Endodermal cell (in vitro differentiated cells): ENCODE measurements at regions not wholly inside any gene's neighbourhood (a gene's known extent, or its start where the extent isn't known, plus 50 kb on each side); places are given as distances from the start of the nearest gene placed in this dataset.

ENCODE experiments used
- DNase-seq: peaks from one replicate; pipeline ENCODE4 v3.0.0-alpha.2; 2017
- H3K27ac ChIP-seq: 2 replicates; pipeline ENCODE4 v1.5.1; 2013; ENCODE audit warnings: mild to moderate bottlenecking, low read depth, low read length, moderate library complexity
- H3K27me3 ChIP-seq: 2 replicates; pipeline ENCODE4 v1.6.1; 2013; ENCODE audit warnings: mild to moderate bottlenecking, low read length, moderate library complexity; ENCODE audit not compliant: insufficient read depth, control insufficient read depth, poor library complexity, severe bottlenecking
- H3K36me3 ChIP-seq: 2 replicates; pipeline ENCODE4 v1.7.0; 2013; ENCODE audit warnings: mild to moderate bottlenecking, low read length, moderate library complexity; ENCODE audit not compliant: control insufficient read depth, insufficient read depth
- H3K4me1 ChIP-seq: one replicate; pipeline ENCODE4 v1.7.0; 2013; ENCODE audit warnings: low read length; ENCODE audit not compliant: control insufficient read depth, insufficient read depth
- H3K4me3 ChIP-seq: 2 replicates; pipeline ENCODE4 v1.5.1; 2013; ENCODE audit warnings: mild to moderate bottlenecking, low read length, moderate library complexity
- H3K9ac ChIP-seq: 2 replicates; pipeline ENCODE4 v1.6.1; 2013; ENCODE audit warnings: mild to moderate bottlenecking, low read length, moderate library complexity; ENCODE audit not compliant: poor library complexity, severe bottlenecking; ENCODE audit errors: extremely low read depth
- H3K9me3 ChIP-seq: 2 replicates; pipeline ENCODE4 v1.6.1; 2013; ENCODE audit warnings: mild to moderate bottlenecking, low read length, moderate library complexity; ENCODE audit not compliant: control insufficient read depth
- H3K27ac Mint-ChIP-seq: 2 replicates; pipeline ENCODE4 v1.8.0; 2020; ENCODE audit warnings: mixed read lengths
- H3K27me3 Mint-ChIP-seq: 2 replicates; pipeline ENCODE4 v1.8.0; 2021; ENCODE audit warnings: mild to moderate bottlenecking, mixed read lengths; ENCODE audit not compliant: insufficient read depth
- H3K36me3 Mint-ChIP-seq: 2 replicates; pipeline ENCODE4 v1.8.0; 2020; ENCODE audit warnings: low read depth, mixed read lengths
- H3K4me1 Mint-ChIP-seq: 2 replicates; pipeline ENCODE4 v1.8.0; 2020; ENCODE audit warnings: mixed read lengths
- H3K4me3 Mint-ChIP-seq: 2 replicates; pipeline ENCODE4 v1.8.0; 2020; ENCODE audit warnings: mild to moderate bottlenecking, moderate library complexity, mixed read lengths
- H3K9me3 Mint-ChIP-seq: 2 replicates; pipeline ENCODE4 v1.8.0; 2020; ENCODE audit warnings: mild to moderate bottlenecking, mixed read lengths
- CTCF ChIP-seq: fragments of 200-600 bp; sonication (generic); conservative IDR thresholded peaks from 2 replicates; pipeline ENCODE4 v1.5.0; 2021; ENCODE audit warnings: antibody characterized with exemption, mild to moderate bottlenecking
- WGBS, 2 experiments: methylation state at CpG; one replicate each; pipeline versions ENCODE4 v1.1.5 to v1.1.7; 2013; ENCODE audit warnings: missing lambda C conversion rate in 2 of 2, mixed read lengths in 1 of 2; ENCODE audit not compliant: insufficient coverage in 1 of 2, insufficient read length in 1 of 2; 5-methylcytosine and 5-hydroxymethylcytosine counted together

- H3K36me3 ChIP-seq = no peaks in the 10 kb centered on the region
- Mint-ChIP-seq H3K27ac (no peak overlapping the region), H3K9me3 (peaks cover 15% of the 10 kb centered on the region), H3K4me3 (no peak overlapping the region), H3K4me1 (no peaks in the 10 kb centered on the region), H3K36me3 (peaks cover 2% of the 10 kb centered on the region), H3K27me3 (peaks cover 7% of the 10 kb centered on the region)
- no peaks in the 10 kb centered on the region for H3K4me1 ChIP-seq
- no peak for DNase-seq
- no peak overlapping the region for H3K9ac ChIP-seq
- no peaks in the 10 kb centered on the region for H3K27me3 ChIP-seq
- H3K4me3 ChIP-seq = no peak overlapping the region
- H3K27ac ChIP-seq = no peak overlapping the region
- H3K9me3 ChIP-seq = no peaks in the 10 kb centered on the region
- no peak for TF ChIP-seq CTCF
- WGBS, 2 experiments = 84 to 92% methylated on average over 6 of the region's 6 CpGs
Observed at GRCh38 chr7:148489678-148490077, 100.9 kb upstream of the C7orf33 start.

- Mint-ChIP-seq H3K36me3 (peaks cover 2% of the 10 kb centered on the region), H3K27me3 (peaks cover 7% of the 10 kb centered on the region), H3K9me3 (peaks cover 15% of the 10 kb centered on the region), H3K4me3 (no peak overlapping the region), H3K27ac (no peak overlapping the region), H3K4me1 (no peaks in the 10 kb centered on the region)
- H3K4me1 ChIP-seq = no peaks in the 10 kb centered on the region
- H3K9ac ChIP-seq = no peak overlapping the region
- 93% methylated on average over 3 of the region's 3 CpGs; no CpG with 5 or more reads in 1 of the 2 experiments for WGBS, 2 experiments
- no peaks in the 10 kb centered on the region for H3K27me3 ChIP-seq
- no peaks in the 10 kb centered on the region for H3K36me3 ChIP-seq
- no peaks in the 10 kb centered on the region for H3K9me3 ChIP-seq
- no peak for DNase-seq
- H3K27ac ChIP-seq = no peak overlapping the region
- TF ChIP-seq CTCF = no peak
- no peak overlapping the region for H3K4me3 ChIP-seq
Observed at GRCh38 chr7:148492157-148492860, 98.3 kb upstream of the C7orf33 start.

GRCh38 chr7:148495605-148496004 is 95.0 kb upstream of the C7orf33 start:
- H3K4me1 ChIP-seq = no peaks in the 10 kb centered on the region
- no peak for TF ChIP-seq CTCF
- peaks cover 6% of the 10 kb centered on the region for H3K27me3 Mint-ChIP-seq
- WGBS, 2 experiments = 93 to 100% methylated on average over 2 to 4 of the region's 4 CpGs
- H3K9ac ChIP-seq = no peak overlapping the region
- H3K9me3 ChIP-seq = no peaks in the 10 kb centered on the region
- no peak overlapping the region for H3K4me3 Mint-ChIP-seq
- no peak for DNase-seq
- H3K27ac Mint-ChIP-seq = no peak overlapping the region
- H3K9me3 Mint-ChIP-seq = peaks cover 15% of the 10 kb centered on the region
- no peaks in the 10 kb centered on the region for H3K36me3 ChIP-seq
- H3K27me3 ChIP-seq = no peaks in the 10 kb centered on the region
- peaks cover 2% of the 10 kb centered on the region for H3K36me3 Mint-ChIP-seq
- H3K27ac ChIP-seq = no peak overlapping the region
- H3K4me3 ChIP-seq = no peak overlapping the region
- H3K4me1 Mint-ChIP-seq = peaks cover under 1% of the 10 kb centered on the region
